ENCODE measurements at regions not wholly inside any gene's neighbourhood (a gene's known extent, or its start where the extent isn't known, plus 50 kb on each side); places are given as distances from the start of the nearest gene placed in this dataset.
"Not testable (repeated sequence)": the region's sequence is repeated elsewhere in the genome, so short reads cannot be mapped to it uniquely, and the experiment has no call there.

DNA sequence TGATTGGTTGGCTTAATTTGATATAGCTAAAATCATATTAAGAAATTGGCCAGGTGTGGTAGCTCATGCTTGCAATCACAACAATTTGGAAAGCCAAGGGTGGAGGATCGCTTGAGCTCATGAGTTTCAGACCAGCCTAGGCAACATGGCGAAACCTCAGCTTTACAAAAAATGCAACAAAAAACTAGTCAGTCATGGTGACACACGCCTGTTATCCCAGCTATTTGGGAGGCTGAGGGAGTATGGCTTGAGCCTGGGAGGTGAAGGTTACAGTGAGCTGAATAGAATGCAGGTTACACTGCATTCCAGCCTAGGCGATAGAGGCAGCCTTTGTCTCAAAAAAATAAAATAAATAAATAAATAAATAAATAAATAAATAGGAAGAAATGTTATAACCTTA is 1579.6 kb upstream of the SLC10A2 start:
- no peak for DNase-seq

DNA sequence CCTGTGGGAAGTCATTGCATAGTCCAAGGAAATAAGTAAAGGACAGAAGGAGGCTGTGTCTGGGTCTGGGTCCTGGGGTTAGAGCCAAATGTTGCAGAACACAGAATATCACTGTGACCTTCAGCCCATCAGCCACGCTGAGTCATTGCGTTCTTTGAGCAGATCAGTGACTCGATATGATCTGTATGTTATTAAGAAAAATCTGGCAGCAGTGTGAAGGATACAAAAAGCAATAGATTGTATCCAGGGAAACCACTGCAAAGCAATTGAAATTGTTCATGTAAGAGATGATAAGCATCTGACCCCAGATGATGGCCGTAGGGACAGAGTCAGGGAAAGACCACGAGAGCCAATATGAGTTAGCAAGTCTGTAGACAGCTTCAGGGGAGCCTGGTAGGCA is 1575.1 kb upstream of the SLC10A2 start:
- no peak for DNase-seq

DNA sequence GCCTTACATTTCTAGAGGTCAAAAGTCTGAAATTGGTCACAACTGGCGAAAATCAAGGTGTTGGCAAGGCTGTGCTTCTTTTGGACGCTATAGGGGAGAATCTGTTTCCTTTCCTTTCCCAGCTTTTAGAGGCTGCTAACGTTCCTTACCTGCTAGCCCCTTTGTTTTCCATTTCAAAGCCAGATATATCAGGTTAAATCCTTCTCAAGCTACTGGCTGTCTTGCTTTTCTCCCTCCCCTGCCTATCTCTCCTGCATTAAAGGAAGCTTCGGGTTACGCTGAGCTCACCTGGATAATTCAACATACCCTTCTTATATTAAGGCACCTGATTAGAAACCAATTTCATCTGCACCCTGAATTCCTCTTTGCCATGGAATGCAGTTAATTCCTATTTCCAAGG is 1569.7 kb upstream of the SLC10A2 start:
- DNase-seq, result no peak

DNA sequence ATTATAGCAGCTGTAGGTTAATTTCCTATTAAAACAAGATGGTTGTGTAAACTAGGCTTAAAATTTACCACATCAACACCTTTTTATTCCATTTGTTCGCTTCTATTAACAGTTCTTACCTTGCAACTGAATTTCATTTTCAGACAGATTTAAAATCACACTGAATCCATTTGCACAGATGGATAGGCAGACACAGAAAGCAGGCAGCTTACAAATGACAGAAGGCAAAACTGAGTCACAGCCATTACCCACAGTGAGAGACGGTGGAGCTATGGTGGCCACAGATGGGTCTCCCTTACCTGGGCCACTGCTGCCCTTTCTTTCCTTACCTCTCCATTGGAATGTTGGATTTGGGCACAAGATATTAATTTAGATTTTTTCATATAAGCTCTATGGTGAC is 1567.8 kb upstream of the SLC10A2 start:
- no peak for DNase-seq

DNA sequence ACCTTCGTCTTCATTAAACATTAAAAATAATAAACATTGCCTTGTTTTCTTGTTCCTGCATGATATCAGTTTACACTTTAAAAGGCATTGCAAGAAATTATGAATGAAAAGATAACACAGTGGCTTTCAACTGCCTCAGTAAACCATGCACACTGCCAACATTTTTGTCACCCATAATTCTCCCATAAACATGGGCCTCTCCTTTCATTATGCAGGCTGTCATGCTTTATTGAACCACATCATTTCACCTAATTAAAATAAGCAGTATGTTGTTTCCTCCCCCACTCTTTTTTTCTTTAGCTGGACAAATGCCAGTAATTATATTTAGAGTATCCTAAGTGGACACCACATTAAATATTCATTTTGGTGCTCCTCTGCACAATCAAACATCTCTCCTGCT is 1566.5 kb upstream of the SLC10A2 start:
- peak; percentile 95 for DNase-seq

DNA sequence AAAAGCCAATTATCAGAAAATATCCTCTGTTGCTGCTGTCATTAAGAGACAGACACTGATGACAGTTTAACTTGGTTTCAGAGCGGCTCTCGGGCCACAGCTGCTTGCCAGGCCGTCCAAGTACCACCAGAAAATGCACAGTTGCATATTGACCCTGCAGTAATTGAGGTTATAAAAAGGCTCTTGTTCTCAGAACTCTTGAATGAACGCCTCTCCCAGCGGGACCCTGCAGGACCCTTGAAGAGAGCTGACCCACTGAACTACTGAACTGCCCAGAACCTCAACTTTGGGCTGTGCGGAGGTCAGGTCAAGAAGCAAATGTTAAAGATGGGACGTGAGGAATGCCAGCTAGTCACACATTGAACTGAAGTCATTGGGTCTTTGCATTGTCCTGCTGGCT is 1559.0 kb upstream of the SLC10A2 start:
- no peak for DNase-seq

DNA sequence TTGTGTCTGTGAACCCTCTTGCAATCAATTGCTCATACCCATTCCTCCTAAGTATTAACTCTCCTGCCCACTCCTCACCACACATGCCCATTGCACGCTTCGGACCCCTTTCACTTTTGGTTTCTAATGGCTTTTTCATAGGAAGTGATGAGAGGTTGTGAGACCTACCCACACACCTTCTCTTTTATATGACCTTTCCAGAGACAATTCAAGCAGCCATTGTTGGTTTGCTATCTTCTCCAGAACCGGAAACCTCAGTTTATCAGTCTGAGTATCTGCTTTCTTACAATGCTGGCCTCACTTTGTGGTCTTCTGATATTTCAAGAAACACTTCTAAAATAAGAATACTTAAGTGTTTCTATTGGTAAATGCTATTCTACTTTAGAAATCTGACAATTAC is 1550.8 kb upstream of the SLC10A2 start:
- no peak for DNase-seq

DNA sequence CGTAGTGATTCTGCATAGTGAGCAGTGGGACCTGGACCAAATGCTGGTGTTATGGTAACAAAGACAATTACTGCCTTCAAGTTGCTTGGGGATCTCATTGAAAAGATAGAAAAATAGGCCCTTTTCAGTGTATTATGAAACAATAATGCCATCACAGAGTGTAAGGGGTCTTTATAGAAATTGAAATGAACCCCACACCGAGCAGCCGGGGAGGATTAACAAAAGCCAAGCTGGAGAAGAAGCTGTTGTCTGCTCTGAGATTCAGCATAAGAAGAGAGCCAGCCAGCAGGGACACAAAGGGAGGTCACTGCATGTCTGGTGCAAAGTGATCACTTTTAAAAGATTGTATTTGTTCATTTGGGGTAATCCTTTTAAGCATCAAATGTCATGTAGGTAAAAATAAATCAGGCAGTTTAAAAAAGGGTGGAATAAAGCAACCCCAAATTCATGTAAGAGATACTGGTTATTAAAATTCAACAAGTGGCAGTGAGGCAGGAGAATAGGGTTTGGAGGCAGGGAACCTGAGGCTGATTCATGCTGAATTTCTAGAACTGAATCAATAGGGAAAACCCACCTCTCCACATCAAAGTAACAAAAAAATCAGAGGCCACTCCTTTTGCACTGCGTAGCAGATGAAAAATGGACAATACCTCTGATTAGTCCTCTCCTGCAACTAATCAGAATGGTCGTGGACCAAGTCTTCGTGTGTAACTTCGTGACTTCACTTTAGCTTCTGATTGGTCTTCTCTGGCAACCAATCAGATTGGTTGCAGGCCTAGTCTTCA is 1548.3 kb upstream of the SLC10A2 start:
- no peak for DNase-seq

DNA sequence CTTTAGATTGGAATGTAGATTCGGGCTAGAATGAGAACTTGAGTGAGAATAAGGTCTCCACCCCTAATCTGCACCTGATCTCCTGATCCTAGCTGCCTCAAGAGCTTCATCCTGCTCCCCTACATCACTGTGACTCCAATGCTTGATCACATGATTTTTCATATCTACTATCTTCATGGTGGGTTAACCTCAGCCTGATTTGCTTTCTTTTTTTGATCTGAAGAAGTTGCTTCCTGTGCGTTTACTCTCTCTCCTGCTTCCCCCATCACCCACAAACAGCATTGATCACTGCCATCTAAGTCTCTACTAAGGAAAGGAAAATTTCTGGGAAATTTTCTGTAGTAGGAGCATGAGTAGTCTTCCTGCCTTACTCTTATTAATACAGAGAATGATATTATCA is 1542.1 kb upstream of the SLC10A2 start:
- no peak for DNase-seq

DNA sequence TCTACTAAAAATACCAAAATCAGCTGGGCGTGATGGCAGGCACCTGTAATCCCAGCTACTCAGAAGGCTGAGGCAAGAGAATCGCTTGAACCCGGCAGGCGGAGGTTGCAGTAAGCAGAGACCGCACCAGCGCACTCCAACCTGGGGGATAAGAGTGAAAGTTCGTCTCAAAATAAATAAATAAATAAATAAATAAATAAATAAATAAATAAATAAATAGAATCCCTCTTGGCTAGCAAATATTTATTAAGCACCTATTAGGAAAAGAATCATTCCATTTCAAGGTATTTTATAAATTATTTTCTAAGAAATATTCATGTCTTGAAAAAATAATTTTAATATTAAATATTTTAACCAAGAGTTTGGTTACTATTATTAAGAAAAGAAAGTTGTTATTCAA is 1539.2 kb upstream of the SLC10A2 start:
- not testable (repeated sequence) for DNase-seq

DNA sequence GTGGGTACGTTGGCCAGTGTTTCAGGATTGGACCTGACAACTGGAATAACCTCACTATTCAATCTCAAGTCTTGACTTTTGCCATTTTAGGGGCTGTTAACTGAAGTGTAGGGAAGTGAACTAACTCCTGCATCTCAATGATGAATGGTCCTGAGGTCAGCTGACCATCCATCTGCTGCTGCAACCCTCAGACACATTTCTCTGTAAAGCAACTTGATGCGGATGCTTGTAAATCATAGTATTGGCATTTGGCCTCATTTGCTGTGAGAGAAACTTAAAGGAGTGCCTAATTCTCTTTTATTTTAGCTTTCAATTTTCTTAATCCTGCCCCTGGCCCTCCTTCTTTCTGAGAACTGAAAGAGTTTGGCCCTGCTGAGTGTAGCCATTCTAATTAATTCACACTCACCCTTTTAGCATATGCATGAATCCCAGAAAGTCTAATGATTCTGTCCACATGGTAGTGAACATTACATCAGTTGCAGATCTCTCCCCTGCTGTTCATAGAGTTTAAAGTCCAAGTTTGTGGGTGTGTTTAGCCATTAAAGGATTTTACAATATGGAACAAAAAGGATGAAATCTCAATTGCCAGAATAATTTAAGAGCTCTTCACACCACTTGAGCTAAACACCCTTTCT is 1531.4 kb upstream of the SLC10A2 start:
- DNase-seq, result no peak

DNA sequence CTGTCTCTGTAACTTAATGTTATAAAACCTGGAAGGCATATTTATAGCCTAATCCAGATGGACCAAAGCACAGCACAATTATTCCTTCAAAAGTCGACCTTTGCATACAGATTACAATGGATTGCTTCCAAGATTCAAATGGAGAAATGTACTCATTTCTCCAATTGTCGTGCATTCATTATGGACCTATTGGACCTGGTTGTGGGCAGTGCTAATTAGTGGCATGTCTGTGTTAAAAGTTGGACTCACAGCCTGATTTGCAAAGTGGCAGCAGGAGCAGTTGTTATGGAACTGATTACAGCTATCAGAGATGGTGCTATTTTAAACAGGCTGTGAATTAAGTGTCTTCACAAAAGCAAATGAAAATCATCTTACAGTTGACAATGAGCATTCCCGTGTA is 1529.3 kb upstream of the SLC10A2 start:
- no peak for DNase-seq

DNA sequence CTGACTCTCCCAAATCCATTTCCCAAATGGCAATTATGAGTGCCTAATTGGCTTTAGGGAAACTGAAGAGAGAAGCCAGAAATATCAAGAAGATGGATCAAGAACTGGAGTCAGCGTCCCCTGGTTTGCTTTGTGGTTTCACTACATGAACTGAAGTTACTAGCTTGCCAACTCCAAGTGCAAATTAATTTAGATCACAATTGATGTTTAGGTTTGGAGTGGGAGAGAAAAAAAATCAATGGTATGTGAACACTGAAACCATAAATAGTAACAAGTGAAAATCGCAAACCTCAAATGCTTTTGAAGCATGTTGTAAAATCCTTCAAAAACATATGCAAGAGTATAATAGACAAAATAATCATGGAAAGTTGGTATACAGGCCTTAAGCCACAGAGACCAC is 1528.6 kb upstream of the SLC10A2 start:
- DNase-seq, result no peak

DNA sequence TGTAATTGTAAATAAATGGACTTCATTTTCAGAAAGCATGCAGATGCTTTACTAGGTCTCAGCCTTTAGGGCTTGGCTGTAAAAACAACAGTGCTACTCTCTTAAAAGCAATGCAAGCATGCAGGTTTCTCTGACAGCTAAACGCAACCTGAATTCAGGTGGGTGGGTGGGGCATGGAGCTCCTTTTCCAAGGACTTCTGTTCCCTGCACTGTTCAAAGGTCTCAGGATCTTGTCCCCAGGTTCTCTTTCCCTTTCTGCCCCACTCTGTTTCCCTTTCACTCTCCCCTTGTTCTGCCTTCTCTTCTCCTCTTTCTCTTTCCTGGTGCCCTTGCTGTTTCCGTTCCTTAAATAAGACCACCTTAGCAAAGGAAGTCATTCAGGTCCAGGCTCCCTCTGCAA is 1527.5 kb upstream of the SLC10A2 start:
- DNase-seq, result no peak

DNA sequence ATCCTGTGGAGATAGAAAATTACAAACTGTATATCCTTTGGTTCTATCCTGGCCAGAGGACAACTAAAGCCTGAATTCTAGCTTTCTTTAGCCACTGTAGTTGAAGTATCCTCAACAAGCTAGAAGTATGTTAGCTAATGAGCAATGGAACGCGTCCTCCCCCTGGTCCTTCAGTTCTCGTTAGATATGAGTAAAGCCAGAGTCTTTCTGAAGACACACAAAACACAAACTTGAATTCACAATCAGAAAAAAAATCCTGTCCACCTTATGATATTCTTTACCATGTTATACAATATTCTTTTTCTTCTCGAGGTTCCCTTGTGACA is 1527.0 kb upstream of the SLC10A2 start:
- DNase-seq, result no peak

DNA sequence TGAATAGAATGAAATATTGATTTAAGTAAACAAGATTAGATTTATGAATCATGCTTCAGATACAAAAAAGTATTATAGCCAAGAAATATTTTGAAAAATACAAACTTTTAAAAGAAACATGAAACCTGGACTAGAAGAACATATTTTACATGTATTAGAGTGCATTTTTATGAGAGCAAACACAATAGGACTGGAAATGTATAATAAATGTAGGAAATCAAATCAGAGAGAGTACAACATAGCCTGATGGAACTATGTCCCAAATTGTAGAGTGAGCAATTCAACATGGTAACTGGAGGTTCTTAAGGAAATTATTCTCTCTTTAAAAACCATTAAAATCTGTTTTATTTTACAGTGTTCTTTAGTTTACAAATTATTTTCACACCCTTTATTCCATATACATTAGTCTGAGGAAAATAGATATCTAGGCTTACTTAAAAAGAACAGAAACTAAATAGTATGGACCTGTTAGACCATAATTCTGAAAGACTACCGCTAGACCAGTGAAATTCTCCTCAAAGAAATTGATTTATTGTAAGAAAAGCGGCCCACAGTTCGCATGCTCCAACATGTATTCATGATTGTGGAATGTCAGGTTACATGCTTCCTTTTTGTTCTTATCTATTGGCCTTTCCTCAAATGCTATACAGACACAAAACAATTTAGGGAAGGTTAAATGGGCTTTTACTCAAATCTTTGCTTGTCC is 1526.5 kb upstream of the SLC10A2 start:
- DNase-seq, result no peak

DNA sequence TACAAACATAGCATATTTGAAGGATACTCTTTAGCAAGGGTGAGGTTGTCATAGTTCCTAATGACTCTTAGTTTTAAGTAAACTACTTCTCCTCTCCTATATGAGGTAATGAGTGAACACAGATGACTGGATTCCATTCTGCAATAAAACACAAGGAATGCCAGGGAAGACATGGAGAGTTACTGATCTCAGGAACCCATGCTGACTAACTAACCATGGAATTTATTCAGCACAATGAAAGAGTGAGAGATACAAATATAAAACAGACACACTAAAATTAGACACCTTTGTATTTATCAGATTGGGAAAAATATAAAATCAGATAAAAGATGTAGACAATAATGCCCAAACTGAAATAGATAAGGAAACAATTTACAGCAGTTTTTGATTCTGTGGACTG is 1525.9 kb upstream of the SLC10A2 start:
- DNase-seq, result no peak

DNA sequence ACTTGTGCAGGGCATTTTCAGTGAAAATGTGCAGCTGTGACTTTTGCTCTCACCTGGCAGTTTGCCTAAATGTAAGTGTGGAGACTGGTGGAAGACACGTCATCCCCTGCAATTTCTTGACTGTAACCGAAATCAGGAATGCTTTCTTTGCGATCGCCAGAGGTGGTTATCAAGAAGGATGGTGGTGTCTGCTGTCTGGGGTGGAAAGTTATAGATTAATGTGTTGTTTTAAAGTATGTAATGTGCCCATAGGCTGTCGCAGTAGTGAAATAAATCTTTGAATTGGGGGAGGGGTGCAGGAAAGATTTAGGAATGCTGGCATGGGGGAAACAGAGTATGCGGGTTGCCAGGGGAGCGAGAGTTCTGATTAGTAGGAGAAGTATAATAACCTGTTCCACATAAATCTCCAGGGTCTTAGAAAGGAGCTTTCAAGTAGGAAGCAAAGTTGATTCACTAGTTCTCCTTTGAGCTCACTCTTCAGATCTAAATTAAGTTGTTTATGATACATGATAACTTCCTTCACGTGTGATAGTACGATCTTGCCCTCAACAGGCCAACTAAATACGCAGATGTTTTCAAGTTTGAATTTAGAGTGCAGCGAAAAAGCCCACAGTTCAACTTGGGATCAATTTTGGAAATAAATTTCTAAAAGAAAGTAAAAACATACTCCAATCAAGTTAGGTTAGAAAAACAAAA is 1520.0 kb upstream of the SLC10A2 start:
- no peak for DNase-seq

DNA sequence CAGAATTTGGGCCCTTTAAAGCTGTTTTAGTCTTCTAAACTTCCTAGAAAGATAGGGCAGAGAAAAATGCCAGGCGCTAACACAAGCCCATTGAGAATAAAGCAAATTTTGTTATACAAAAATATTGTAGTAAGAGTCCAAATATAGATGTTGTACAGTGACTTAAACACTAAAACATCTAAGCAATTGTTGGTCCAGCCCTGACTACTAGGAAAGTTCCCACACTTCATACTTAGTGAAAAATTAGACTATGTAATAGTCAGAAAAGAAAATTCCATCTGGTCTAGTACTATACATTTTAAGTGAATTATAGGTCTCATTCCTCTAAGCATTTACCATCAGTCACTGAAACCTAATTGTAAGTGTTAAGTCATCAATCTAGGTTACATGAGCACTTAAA is 1518.3 kb upstream of the SLC10A2 start:
- DNase-seq, result no peak

DNA sequence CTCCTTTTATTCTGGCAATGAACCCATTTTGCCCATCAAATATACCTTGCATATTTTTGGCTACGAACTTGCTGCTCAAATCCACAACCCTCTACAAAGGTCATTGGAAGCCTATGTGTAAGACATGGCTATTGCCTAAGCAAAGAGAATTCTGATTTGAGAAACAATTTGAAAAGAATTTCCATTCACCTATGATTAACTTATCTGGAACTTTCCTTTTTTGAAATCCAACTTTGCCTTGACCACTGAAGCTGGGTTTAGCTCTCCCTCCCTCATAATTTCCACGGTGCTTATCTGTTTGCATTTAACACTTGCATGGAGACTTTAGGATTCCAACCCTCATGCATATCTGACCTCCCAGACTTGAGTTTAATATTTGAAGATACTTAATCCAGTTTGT is 1514.7 kb upstream of the SLC10A2 start:
- no peak for DNase-seq

DNA sequence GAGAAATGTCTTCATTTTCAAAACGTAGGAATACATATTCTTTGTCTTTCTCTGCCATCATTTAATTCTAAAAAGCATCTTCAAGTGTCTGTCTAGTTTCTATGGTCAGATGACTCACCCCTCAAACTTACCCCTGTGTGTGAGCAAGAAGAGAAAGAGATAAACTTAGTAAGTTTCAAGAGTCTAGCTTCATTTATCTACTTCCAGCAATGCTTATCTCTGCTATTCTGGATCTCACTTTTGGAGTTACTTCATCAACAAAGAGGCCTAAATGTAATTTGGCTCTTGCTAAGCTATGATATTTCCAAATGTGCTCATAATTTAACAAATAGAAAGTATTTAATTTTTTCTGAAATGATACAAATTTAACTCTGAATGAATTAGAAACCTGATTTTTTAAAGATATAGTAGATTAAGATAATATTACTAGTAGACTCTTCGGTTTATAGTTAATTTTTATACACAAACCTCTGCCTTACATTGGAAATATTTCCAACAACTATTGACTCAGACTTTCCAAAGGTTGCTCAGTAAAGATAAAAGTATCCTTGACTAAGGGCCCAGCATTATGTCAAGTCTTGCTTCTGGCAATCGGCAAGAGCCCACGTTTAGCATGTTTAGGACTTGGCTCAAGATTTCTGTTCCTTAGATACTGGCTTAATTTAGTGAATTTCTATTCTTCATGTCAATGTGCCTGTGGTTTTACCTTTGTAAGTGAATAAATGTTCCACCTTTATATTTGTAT is 1511.0 kb upstream of the SLC10A2 start:
- DNase-seq, result no peak

DNA sequence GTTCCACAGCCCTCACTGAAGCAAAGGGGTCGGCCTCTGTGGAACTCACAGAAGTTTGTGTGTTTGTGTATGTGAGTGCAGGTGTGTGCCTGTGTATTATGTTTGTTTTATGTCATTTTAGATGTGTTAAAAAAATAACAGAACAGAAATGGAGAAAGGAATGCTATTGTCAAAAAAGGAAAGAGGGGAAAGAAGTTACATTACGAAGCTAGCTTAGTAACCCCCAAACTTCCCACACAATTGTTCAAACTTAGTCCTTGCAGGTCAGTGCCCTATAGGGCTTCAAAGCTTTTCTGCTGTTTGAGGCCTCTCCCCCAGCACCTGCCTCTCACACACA is 1505.6 kb upstream of the SLC10A2 start:
- DNase-seq, result no peak

All from NCI-H1105 (cell line).